ENCODE measurements at regions not wholly inside any gene's neighbourhood (a gene's known extent, or its start where the extent isn't known, plus 50 kb on each side); places are given as distances from the start of the nearest gene placed in this dataset.

DNA sequence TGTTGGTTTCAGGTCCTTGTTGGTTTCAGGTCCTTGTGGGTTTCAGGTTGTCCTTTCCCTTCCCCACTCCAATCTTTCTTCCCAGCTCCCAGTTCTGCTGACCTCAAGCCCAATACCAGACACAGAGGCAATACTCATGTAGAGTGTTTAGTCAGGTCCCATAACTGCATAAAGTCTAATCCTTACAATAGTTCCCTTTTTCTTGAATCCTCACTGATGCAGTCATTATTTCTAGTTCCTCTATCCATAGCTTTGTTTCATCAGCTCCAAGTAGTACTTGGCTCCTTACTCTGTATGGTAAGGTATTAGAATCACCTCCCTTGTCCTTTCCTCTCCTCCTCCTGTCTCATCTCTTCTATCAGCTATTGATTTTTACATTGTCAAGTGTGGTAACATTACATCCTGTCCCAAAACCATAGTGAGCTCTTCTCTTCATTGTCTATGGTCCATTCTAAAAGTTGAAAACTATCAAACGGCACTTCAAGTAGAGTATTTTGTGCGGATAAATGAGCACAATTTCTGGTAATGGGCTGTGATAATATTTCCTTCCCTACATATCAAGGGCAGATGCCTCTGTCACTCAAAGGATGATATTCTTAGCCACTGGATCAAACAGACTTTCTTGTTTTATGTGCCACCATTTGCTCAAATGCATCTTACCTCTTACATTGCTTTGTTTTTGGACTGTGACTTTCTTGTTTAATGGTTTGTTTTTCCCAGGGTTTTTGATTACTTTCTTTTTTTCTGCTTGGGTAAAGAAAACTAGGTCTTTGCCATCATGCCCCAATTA is 57.2 kb upstream of the JDP2 start:
- peak; percentile 83 for ATAC-seq
- Histone ChIP-seq H3K4me3 (no peak overlapping the region), H3K27ac (no peak overlapping the region), H3K9me3 (no peaks in the 10 kb centered on the region), H3K27me3 (no peaks in the 10 kb centered on the region), H3K36me3 (no peaks in the 10 kb centered on the region), H3K4me1 (no peaks in the 10 kb centered on the region)
- TF ChIP-seq, protein P1, sequence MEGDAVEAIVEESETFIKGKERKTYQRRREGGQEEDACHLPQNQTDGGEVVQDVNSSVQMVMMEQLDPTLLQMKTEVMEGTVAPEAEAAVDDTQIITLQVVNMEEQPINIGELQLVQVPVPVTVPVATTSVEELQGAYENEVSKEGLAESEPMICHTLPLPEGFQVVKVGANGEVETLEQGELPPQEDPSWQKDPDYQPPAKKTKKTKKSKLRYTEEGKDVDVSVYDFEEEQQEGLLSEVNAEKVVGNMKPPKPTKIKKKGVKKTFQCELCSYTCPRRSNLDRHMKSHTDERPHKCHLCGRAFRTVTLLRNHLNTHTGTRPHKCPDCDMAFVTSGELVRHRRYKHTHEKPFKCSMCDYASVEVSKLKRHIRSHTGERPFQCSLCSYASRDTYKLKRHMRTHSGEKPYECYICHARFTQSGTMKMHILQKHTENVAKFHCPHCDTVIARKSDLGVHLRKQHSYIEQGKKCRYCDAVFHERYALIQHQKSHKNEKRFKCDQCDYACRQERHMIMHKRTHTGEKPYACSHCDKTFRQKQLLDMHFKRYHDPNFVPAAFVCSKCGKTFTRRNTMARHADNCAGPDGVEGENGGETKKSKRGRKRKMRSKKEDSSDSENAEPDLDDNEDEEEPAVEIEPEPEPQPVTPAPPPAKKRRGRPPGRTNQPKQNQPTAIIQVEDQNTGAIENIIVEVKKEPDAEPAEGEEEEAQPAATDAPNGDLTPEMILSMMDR (IDR thresholded peaks at IDR 0.05) = no peak
- no peak for DNase-seq
- intact Hi-C loops (cut with DNase I) = no loop called here

DNA sequence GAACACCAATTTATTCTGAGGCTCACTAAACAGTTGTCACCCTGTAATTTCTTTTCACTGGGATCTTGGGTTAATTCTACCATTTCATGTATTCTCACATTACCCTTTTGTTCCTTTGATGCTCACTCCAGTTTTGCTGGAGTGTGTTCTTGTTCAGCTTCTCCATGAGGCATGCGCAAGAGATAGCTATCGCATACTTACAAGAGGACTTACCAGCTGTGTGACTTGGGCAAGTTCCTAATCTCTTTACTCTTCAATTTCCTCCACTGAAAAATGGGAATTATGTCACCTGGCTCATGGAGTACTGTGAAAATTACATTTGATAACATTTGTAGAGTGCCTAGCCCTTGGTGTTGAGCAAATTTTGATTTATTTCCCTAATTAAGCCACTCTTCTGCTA is 56.5 kb upstream of the JDP2 start:
- intact Hi-C loops (cut with DNase I) = no loop called here
- H3K36me3 ChIP-seq = no peaks in the 10 kb centered on the region
- no peak overlapping the region for H3K27ac ChIP-seq
- no peaks in the 10 kb centered on the region for H3K4me1 ChIP-seq
- ATAC-seq (no peak), DNase-seq (no peak)
- TF ChIP-seq, protein P1 (IDR thresholded peaks at IDR 0.05) = no peak
- H3K4me3 ChIP-seq = no peak overlapping the region
- no peaks in the 10 kb centered on the region for H3K27me3 ChIP-seq
- H3K9me3 ChIP-seq = no peaks in the 10 kb centered on the region

DNA sequence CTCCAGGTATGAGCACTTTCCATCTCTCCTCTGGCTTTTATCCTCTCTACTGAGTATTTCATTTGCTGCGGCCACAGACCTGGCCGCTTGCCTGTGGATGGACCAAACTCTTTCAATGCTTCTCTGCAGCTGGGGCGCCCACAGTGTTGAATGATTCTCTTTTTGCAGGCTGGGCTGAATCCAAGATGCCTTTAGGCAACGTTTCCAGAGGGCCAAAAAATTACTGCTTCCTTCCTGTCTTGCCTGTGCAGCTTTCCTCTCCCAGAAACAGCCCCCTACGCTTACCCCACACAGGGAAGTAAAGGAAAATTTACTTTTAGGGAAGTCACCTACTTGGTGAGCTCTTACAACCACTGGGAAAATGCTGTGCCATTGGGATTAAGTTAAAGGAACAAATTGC is 55.6 kb upstream of the JDP2 start:
- Histone ChIP-seq H3K27me3 (no peaks in the 10 kb centered on the region), H3K4me1 (no peaks in the 10 kb centered on the region), H3K9me3 (no peaks in the 10 kb centered on the region), H3K27ac (no peak overlapping the region), H3K36me3 (no peaks in the 10 kb centered on the region), H3K4me3 (no peak overlapping the region)
- TF ChIP-seq, protein P1 (IDR thresholded peaks at IDR 0.05) = no peak
- intact Hi-C loops (cut with DNase I) = no loop called here
- no peak for ATAC-seq
- no peak for DNase-seq

DNA sequence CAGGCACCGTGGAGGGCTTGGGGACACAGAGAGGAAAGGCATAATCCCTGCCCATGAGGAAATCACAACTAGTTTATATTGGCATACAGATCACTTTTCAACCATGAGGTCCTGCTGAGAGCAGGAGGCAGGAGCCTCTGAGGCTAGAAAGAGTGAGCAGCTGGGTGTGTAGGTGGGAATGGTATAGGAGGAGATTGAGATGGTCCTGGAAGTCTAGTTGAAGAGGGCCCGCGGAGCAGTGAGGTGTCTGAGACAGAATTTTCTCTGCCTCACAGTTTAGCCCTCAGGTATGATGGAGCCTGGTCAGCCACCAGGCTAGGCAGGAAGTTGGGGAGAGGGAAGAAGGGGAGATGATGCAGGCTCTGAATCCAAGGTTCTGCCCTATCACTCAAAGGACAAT is 54.7 kb upstream of the JDP2 start:
- intact Hi-C loops (cut with DNase I) = no loop called here

DNA sequence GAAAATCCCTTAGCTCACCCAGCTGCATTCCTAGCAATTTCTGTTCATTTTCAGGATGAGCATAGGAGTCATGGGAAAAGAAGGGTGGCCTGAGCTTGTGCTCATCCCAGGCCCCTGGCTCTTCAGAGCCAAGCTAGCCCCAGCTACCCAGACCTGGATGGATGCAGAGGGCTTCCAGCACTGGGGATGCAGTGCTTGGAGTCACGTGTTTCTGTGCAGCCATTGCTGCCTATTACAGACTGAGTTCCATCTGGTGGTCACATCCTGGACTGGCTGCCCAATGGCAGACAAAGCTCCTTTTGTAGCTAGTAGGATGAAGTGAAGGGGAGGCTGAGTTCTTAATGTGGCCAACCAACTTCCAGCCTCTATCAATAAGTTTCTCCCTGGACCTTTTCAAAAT is 54.2 kb upstream of the JDP2 start:
- no peaks in the 10 kb centered on the region for H3K36me3 ChIP-seq
- DNase-seq = no peak
- intact Hi-C loops (cut with DNase I) = no loop called here
- no peaks in the 10 kb centered on the region for H3K4me1 ChIP-seq
- H3K9me3 ChIP-seq = no peaks in the 10 kb centered on the region
- no peak overlapping the region for H3K27ac ChIP-seq
- H3K27me3 ChIP-seq = no peaks in the 10 kb centered on the region
- no peak for ATAC-seq
- no peak overlapping the region for H3K4me3 ChIP-seq
- TF ChIP-seq, protein P1 (IDR thresholded peaks at IDR 0.05) = no peak

More for the DNA sequence above, 54.7 kb upstream of the JDP2 start:
- Histone ChIP-seq H3K27ac (no peak overlapping the region), H3K27me3 (no peaks in the 10 kb centered on the region), H3K4me1 (no peaks in the 10 kb centered on the region), H3K4me3 (no peak overlapping the region), H3K36me3 (no peaks in the 10 kb centered on the region), H3K9me3 (no peaks in the 10 kb centered on the region)
- TF ChIP-seq, protein P1 (IDR thresholded peaks at IDR 0.05) = no peak
- DNase-seq (no peak), ATAC-seq (no peak)
